Skeletal muscle cell (primary cell): ENCODE measurements at regions not wholly inside any gene's neighbourhood (a gene's known extent, or its start where the extent isn't known, plus 50 kb on each side); places are given as distances from the start of the nearest gene placed in this dataset.
"Not testable (repeated sequence)": the region's sequence is repeated elsewhere in the genome, so short reads cannot be mapped to it uniquely, and the experiment has no call there.

ENCODE experiments used
- DNase-seq: peaks from one replicate; pipeline ENCODE4 v3.0.0-alpha.2; 2010; ENCODE audit warnings: low read depth
- H3K4me3 ChIP-seq: 2 replicates; pipeline ENCODE4 v1.5.1; 2011; ENCODE audit warnings: low read depth, mild to moderate bottlenecking, control low read depth, low read length, moderate library complexity

DNA sequence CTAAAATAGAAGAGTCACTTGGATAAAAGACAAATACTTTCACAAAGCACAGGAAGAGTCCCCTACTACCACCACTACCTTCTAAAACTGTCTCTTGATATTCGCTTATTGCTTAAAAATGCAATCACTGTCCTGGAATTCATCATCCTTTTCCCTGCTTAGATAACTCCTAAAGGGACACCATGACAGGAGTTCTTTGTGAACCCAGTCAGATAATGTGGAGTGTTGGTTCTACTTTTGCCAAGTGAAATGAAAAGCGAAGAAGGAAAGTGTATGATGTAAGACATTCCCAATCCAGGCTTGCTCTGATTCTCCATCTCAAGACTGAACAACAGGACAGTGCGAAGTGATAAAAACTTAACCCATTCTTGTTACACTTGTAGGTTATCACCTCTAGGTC is 103.0 kb downstream of the MTERF1 start:
- no peak for DNase-seq

DNA sequence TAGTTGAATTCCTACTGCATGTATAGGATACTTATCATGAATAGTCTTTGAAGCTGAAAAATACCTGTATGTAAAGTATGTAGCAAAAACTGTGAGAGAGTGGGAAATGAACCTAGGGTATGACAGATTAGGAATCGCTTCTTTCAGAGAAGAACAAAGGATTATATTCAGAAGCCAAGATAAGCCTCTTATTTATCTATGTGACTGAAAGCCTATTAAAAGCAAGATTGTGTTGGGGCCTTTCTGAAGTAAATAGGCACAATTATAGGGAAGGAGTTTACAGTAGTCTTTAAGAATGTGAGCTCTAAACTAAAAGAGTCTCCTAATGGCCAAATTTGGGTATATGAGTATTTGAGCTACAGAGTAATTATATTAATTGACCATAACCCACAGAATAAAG is 102.1 kb downstream of the MTERF1 start:
- no peak overlapping the region for H3K4me3 ChIP-seq
- DNase-seq = no peak

More for the DNA sequence above, 103.0 kb downstream of the MTERF1 start:
- H3K4me3 ChIP-seq = no peak overlapping the region

DNA sequence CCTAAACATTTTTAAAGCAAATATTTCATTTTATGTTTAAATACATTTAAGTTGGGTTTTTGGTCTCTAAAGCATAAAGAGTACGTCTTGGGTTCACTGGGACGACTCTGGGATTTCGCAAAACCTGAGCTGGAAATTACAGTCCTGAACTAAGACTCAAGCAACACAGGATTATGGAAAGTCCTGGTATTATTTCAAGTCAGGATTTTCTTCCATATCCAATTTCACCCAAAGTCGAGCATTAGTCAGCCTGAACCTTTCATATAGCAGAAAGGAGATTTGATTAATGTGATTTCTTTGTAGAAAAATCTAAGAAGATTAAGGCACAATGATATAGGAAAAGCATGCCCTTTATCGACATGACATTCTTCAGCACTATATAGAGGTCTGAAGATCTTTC is 100.0 kb downstream of the MTERF1 start:
- no peak for DNase-seq
- H3K4me3 ChIP-seq = no peak overlapping the region

DNA sequence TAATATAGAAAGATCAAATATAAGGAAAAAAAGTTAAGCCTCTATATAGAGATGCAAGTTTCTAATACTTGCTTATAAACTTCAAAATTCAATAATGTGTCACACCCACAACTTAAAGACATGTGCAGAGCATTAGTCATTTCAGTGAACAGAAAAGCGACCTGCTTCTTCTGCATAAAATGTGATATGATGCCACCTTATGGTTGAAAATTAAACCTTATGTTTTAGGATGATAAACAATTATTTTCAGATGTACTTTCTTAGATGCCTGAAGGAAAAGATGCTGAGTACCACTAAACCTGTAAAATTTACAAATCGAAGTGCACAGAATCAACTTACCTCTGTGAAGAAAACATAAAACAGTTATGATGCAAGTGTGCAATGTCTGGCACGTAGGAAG is 96.0 kb downstream of the MTERF1 start:
- peak; percentile 25 for DNase-seq
- H3K4me3 ChIP-seq = no peak overlapping the region

DNA sequence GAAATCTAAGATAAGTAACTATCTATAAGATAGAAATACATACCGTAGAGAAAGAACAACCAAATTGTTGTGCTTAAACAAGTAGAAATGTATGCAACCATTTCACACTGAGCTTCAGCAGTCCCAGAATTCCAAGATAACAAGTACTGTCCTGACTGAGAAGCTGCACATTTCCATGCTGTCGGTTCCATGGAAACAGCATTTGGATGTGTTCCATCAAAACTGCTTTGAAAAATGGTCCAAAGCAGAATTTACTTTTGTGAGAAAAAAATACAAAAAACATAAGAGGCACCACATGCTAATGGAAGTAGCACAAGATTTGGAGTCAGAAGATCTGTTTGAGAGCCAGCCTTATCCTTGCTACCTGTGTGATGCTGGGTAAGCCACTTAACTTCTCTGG is 92.6 kb downstream of the MTERF1 start:
- no peak for DNase-seq
- H3K4me3 ChIP-seq = no peak overlapping the region

DNA sequence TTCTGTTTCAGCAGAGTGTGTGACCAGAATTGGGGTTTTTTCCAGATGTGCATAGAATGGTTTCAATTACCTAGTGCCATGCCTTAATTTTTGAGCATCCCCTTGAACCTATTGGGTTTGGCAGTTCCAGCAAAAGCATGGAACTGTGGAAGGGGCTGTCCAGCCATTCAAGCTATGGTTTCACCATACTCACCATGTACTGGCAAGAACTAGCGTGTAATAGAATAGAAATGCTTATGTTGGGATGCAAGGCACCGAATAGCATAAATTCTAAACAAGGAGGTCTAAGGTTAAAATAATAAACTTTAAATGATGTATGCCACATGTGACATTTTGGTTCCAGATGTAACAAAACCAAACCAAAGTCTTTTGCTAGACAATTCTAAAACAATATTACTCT is 91.4 kb downstream of the MTERF1 start:
- DNase-seq = no peak
- no peak overlapping the region for H3K4me3 ChIP-seq

DNA sequence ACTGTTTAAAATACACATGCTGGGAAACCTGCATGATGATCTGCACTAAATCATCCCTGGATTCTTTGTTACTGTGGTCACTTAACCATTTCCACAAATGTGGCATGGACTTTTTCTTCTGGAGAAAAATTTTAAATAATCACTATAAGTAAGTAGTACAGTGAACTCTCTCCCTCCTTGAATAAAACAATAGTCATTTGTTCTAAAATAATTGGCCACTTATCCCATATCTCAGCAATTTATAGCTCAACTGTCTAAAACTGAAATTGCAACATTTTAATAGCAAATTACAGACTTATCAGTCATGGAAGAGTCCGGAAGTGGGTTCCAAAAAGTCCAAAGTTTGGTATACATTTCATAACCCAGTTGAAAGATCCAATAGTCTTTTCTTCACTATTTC is 90.9 kb downstream of the MTERF1 start:
- no peak for DNase-seq
- H3K4me3 ChIP-seq = no peak overlapping the region

DNA sequence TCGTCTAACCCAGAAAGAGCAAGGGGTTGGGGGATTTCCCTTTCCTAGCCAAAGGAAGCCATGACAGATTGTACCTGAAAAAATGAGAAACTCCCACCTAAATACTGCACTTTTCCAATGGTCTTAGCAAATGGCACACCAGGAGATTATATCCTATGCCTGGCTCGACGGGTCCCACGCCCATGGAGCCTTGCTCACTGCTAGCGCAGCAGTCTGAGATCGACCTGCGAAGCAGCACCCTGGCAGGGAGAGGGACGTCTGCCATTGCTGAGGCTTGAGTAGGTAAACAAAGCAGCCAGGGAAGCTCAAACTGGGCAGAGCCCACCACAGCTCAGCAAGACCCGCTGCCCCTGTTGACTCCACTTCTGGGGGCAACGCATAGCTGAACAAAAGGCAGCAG is 89.9 kb downstream of the MTERF1 start:
- not testable (repeated sequence) for DNase-seq

DNA sequence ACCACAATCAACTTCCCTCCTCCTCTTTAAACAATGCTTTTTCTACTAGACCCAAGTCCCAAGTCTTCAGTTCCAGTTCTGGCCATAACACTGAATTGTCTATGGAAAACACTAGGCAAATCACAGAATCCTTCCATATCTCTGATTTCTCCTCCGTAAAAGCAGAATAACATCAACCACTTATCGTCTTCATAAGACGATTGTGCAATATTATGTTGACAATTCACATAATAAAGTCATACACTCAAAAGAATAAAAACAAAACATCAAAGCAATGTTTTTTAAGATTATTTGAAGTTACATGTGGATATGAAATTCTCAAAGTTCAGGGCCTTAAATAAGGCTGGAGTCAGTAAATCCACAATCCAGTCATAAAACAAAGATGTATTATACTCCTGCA is 84.4 kb downstream of the MTERF1 start:
- DNase-seq = no peak
- no peak overlapping the region for H3K4me3 ChIP-seq

More for the DNA sequence above, 89.9 kb downstream of the MTERF1 start:
- H3K4me3 ChIP-seq = not testable (repeated sequence)

DNA sequence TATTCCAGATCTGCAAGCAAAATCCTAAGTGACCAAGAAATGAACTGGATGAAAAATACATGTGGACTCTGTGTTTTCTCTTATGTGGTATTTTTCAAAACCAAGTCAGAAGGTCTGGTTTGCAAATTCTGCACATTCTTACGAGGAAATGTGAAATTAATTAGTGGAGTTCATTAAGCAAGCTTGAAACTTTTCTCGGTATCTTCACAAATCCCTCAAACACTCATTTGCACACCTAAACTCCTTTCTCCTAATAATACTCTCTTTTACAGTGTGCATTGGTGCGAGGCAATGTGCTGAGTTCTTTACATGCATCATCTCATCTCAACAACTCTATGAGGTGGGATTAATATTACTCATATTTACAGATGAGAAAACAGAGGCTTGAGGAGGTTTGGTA is 82.1 kb downstream of the MTERF1 start:
- no peak for DNase-seq
- H3K4me3 ChIP-seq = no peak overlapping the region

DNA sequence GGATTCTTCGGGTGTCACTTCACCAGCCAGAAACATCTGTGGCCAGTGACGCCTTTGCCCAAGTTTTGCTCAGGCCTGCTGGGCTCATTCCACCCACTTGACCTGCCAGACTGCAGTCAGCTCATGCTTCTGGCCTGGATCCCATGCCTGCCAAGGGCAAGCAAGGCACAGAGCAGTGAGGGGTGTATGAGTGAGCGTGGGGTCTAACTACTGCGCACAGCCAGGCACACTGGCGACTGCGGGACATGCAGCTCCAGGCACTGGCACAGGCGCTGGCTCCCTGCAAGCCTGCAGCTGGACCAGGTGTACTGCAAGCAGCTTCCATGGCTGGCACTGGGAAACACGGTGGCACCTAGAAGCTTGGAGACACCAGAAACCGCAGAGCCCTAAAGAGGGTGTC is 80.1 kb downstream of the MTERF1 start:
- DNase-seq = no peak
- no peak overlapping the region for H3K4me3 ChIP-seq

DNA sequence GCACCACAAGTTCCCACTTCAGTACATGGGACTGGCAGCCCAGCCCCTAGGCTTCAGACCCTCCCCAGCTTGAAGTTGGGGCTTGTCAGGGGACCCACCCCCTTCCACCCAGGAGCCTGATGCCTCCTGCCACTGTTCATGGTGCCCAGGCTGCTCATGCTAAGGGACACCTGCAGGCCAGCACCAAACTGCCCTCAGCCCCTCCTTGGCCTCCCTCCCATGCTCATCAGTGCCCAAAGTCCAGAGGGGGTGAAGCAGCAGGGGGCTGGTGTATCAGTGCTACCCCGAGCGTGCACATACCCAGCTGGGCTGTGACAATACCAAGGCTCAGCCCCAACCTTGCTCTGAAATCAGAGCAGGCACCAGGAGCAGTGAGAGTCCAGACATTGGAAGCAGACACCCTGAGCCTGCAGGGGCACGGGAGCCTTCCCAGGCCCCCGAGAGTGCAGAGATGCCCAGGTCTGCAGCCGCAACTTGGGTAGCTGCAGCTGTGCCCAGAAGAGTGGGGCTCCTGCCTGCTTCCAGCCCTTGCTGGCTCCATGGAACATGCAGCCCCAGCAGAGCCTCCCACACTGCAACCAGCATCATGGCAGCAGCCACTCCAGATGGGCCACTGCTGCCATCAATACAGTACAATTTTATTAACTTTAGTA is 79.0 kb downstream of the MTERF1 start:
- H3K4me3 ChIP-seq = no peak overlapping the region
- no peak for DNase-seq

DNA sequence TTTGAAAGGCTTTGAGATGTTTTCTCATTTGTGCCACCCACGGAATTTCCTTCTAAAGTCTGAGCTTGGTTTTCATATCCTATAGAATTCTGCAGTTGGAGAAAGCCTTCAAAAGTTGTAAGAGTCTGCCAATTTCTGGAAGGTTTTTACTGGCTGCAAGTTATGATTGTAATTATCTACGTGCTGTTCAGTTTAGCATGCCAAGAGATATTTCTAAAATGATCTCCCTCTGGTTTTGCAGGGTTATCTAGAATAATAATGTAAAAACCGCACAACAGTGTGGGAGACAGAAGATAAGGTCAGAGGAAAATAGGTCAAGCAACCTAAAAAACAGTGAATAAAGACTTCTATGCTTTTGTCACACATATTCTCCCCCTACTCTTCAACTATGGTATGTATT is 69.3 kb downstream of the MTERF1 start:
- no peak overlapping the region for H3K4me3 ChIP-seq
- DNase-seq = no peak

DNA sequence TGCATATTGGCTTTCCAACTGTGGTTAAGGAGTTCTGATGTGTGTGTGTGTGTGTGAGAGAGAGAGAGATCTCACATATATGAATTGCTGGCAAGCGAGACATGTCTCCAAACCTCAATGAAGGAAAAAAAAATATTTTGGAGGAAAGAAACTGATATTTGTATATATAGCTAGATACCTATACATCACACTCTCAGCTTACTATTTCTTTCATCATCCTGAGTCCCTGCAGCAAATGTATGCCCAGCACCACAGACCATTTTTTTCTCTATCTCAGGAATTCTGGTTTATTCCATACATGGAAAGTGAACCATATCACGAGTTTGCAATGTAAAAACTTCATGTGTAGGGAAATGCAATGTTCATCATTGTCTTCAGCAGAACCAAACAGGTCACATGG is 68.9 kb downstream of the MTERF1 start:
- no peak overlapping the region for H3K4me3 ChIP-seq
- no peak for DNase-seq

DNA sequence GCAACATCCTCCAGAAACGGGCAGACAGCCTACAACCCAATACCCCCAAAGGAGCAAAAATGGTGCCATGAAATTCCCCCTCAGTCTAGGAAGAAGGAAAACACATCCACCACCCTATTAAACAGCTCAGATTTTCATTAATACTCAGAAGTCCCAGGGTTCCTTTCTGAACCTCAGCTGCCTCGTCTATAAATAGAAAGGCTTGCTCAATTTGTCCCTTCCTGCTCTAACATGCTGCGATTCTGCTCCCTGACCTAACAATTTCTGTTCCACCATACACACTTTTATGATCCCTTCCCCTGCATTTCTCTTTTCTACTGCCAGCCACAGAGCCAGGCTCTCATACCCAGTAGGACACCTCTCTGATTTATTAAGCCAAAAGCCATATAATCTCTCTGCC is 68.1 kb downstream of the MTERF1 start:
- DNase-seq = no peak
- no peak overlapping the region for H3K4me3 ChIP-seq

DNA sequence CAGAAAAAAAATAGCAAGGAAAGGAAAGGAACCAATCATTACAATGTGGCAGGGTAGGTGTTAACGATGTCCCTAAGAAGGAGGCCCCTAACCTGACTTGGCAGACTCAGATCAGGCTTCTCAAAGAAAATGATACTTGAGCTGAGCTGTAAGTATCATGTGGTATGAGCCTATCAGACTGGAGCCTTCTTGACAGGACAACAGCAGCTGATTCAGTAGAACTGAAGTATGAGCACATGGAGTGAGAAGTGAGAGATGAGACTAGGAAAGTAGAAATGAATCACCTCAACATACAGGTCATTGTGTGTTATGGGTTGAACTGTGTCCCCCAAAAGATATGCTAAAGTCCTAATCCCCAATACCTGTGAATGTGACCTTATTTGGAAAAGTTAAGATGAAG is 66.3 kb downstream of the MTERF1 start:
- no peak for DNase-seq
- no peak overlapping the region for H3K4me3 ChIP-seq
